Mesenchymal stem cell (in vitro differentiated cells and primary cell): ENCODE measurements at regions not wholly inside any gene's neighbourhood (a gene's known extent, or its start where the extent isn't known, plus 50 kb on each side); places are given as distances from the start of the nearest gene placed in this dataset.

ENCODE experiments used
- DNase-seq: peaks from one replicate; pipeline ENCODE4 v3.0.0-alpha.2; 2013
- H2AFZ ChIP-seq: one replicate; pipeline ENCODE4 v1.6.1; 2013; ENCODE audit warnings: low read depth, mild to moderate bottlenecking, control low read depth, inconsistent platforms, low read length, moderate library complexity
- H2AK5ac ChIP-seq: 2 replicates; pipeline ENCODE4 v1.6.1; 2013; ENCODE audit warnings: low read length, moderate library complexity, mild to moderate bottlenecking, inconsistent platforms; ENCODE audit not compliant: severe bottlenecking
- H2BK120ac ChIP-seq: one replicate; pipeline ENCODE4 v1.6.1; 2013; ENCODE audit warnings: low read depth, mild to moderate bottlenecking, inconsistent platforms, low read length, moderate library complexity
- H2BK12ac ChIP-seq, 2 experiments: one replicate each; pipeline ENCODE4 v1.6.1; 2013; ENCODE audit warnings: inconsistent platforms in 2 of 2, low read length in 2 of 2, mild to moderate bottlenecking in 2 of 2, moderate library complexity in 2 of 2, control low read depth in 1 of 2
- H2BK15ac ChIP-seq: one replicate; pipeline ENCODE4 v1.6.1; 2013; ENCODE audit warnings: mild to moderate bottlenecking, low read depth, inconsistent platforms; ENCODE audit not compliant: poor library complexity, severe bottlenecking
- H2BK5ac ChIP-seq: 2 replicates; pipeline ENCODE4 v1.6.1; 2013; ENCODE audit warnings: low read depth, mild to moderate bottlenecking, low read length, control low read depth, inconsistent platforms; ENCODE audit not compliant: poor library complexity, severe bottlenecking
- H3K14ac ChIP-seq, 2 experiments: one replicate each; pipeline ENCODE4 v1.6.1; 2013; ENCODE audit warnings: inconsistent platforms in 2 of 2, low read length in 2 of 2, control low read depth in 1 of 2, mild to moderate bottlenecking in 1 of 2, moderate library complexity in 1 of 2
- H3K18ac ChIP-seq, 2 experiments: one replicate each; pipeline ENCODE4 v1.6.1; 2013; ENCODE audit warnings: inconsistent platforms in 2 of 2, low read length in 2 of 2, control low read depth in 1 of 2, low read depth in 1 of 2, mild to moderate bottlenecking in 1 of 2
- H3K23ac ChIP-seq, 2 experiments: one replicate each; pipeline ENCODE4 v1.6.1; 2013; ENCODE audit warnings: inconsistent platforms in 2 of 2, low read length in 2 of 2, mild to moderate bottlenecking in 2 of 2, moderate library complexity in 2 of 2, control low read depth in 1 of 2
- H3K27ac ChIP-seq: 2 replicates; pipeline ENCODE4 v1.5.1; 2013; ENCODE audit warnings: mild to moderate bottlenecking, moderate library complexity, low read length, control low read depth, inconsistent platforms; ENCODE audit not compliant: poor library complexity, severe bottlenecking
- H3K27me3 ChIP-seq, 2 experiments: 2 replicates each; pipeline versions ENCODE4 v1.6.1 to v1.7.0; 2013; ENCODE audit warnings: low read length in 2 of 2, mild to moderate bottlenecking in 2 of 2, moderate library complexity in 2 of 2, control low read depth in 1 of 2, inconsistent platforms in 1 of 2; ENCODE audit not compliant: control insufficient read depth in 1 of 2, insufficient read depth in 1 of 2
- H3K36me3 ChIP-seq, 2 experiments: 2 replicates each; pipeline versions ENCODE4 v1.6.1 to v1.7.0; 2013; ENCODE audit warnings: low read length in 2 of 2, control low read depth in 1 of 2, inconsistent platforms in 1 of 2, low read depth in 1 of 2, mild to moderate bottlenecking in 1 of 2; ENCODE audit not compliant: insufficient read depth in 2 of 2, control insufficient read depth in 1 of 2
- H3K4ac ChIP-seq, 2 experiments: one replicate each; pipeline ENCODE4 v1.6.1; 2013; ENCODE audit warnings: inconsistent platforms in 2 of 2, low read length in 2 of 2, mild to moderate bottlenecking in 2 of 2, moderate library complexity in 2 of 2, control low read depth in 1 of 2, low read depth in 1 of 2
- H3K4me1 ChIP-seq: 2 replicates; pipeline ENCODE4 v1.6.1; 2013; ENCODE audit warnings: low read depth, low read length, control low read depth; ENCODE audit not compliant: control insufficient read depth, insufficient read depth
- H3K4me2 ChIP-seq: 2 replicates; pipeline ENCODE4 v1.6.1; 2013; ENCODE audit warnings: low read length, mild to moderate bottlenecking, inconsistent platforms; ENCODE audit not compliant: poor library complexity, severe bottlenecking
- H3K4me3 ChIP-seq, 2 experiments: 2 replicates each; pipeline versions ENCODE4 v1.5.1 to v1.7.0; 2013; ENCODE audit warnings: low read length in 2 of 2, mild to moderate bottlenecking in 2 of 2, control low read depth in 1 of 2, low read depth in 1 of 2; ENCODE audit not compliant: insufficient read depth in 1 of 2
- H3K79me1 ChIP-seq: replicated peaks from 2 replicates; pipeline ENCODE4 v1.6.1; 2013; ENCODE audit warnings: mild to moderate bottlenecking, control low read depth, low read length, inconsistent platforms; ENCODE audit not compliant: poor library complexity, severe bottlenecking
- H3K9ac ChIP-seq: 2 replicates; pipeline ENCODE4 v1.7.0; 2013; ENCODE audit warnings: mild to moderate bottlenecking, low read length, moderate library complexity
- H3K9me3 ChIP-seq: 2 replicates; pipeline ENCODE4 v1.7.0; 2013; ENCODE audit warnings: mild to moderate bottlenecking, low read length; ENCODE audit not compliant: control insufficient read depth
- H4K8ac ChIP-seq: one replicate; pipeline ENCODE4 v1.6.1; 2013; ENCODE audit warnings: inconsistent platforms, mild to moderate bottlenecking, low read length, moderate library complexity
- H4K91ac ChIP-seq: one replicate; pipeline ENCODE4 v1.6.1; 2013; ENCODE audit warnings: mild to moderate bottlenecking, low read length, inconsistent platforms
- WGBS: methylation state at CpG from one replicate; pipeline ENCODE4 v1.1.7; 2013; ENCODE audit warnings: mixed read lengths; 5-methylcytosine and 5-hydroxymethylcytosine counted together

GRCh38 chr14:94707494-94707893, 62.4 kb downstream of the GSC start:
- H3K36me3 ChIP-seq, result no peaks in the 10 kb centered on the region
- H2BK5ac ChIP-seq, result no peak overlapping the region
- H3K27me3 ChIP-seq, result peaks cover 24 to 51% of the 10 kb centered on the region in 2 experiments
- no peak for DNase-seq
- H3K9me3 ChIP-seq, result no peaks in the 10 kb centered on the region
- no peak overlapping the region for H3K23ac ChIP-seq
- H4K8ac ChIP-seq, result no peak overlapping the region
- no peak overlapping the region for H4K91ac ChIP-seq
- no peak overlapping the region for H3K14ac ChIP-seq
- no peak overlapping the region for H2AFZ ChIP-seq
- no peak overlapping the region for H3K27ac ChIP-seq
- H3K4ac ChIP-seq, result no peak overlapping the region
- H3K18ac ChIP-seq, result no peak overlapping the region
- H3K9ac ChIP-seq, result no peak overlapping the region
- H2AK5ac ChIP-seq, result no peak overlapping the region
- WGBS, result 29% methylated on average over 4 of the region's 4 CpGs
- no peak overlapping the region for H2BK120ac ChIP-seq
- no peak overlapping the region for H3K4me2 ChIP-seq
- H3K4me3 ChIP-seq, result no peak overlapping the region
- H2BK15ac ChIP-seq, result no peak overlapping the region
- no peak overlapping the region for H2BK12ac ChIP-seq
- no peaks in the 10 kb centered on the region for H3K4me1 ChIP-seq
- no peaks in the 10 kb centered on the region for H3K79me1 ChIP-seq

DNA sequence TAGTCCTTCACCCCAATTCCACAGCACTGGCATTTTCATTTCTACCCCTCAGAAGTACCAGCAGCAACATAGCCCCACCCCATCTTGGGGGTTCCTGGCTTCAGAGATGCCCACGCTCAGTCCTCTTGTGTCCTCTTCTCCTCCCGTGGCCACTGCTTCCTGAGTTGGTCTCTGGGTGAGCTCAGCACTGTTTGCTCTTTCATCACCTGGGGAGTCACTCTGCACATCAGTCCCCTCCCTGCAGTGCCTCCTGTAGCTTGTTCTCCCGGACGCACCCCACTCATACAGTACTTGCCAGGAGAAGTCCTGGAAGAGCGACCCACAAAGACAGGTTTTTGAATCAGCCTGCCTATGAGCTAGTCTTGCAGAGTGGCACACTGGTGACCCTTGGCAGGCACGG, 63.8 kb downstream of the GSC start:
- Histone ChIP-seq H2BK5ac (no peak overlapping the region), H3K14ac (no peak overlapping the region), H3K23ac (no peak overlapping the region), H4K91ac (no peak overlapping the region), H2BK15ac (no peak overlapping the region), H3K9me3 (no peaks in the 10 kb centered on the region), H3K27ac (no peak overlapping the region), H3K4me2 (no peak overlapping the region), H2BK120ac (no peak overlapping the region), H3K4me3 (no peak overlapping the region), H2AK5ac (no peak overlapping the region), H4K8ac (no peak overlapping the region), H2AFZ (no peak overlapping the region), H3K27me3 (peaks cover 18 to 40% of the 10 kb centered on the region in 2 experiments), H3K4ac (no peak overlapping the region), H3K79me1 (no peaks in the 10 kb centered on the region), H2BK12ac (no peak overlapping the region), H3K18ac (no peak overlapping the region), H3K4me1 (no peaks in the 10 kb centered on the region), H3K36me3 (no peaks in the 10 kb centered on the region), H3K9ac (no peak overlapping the region)
- no peak for DNase-seq
- WGBS, result 83% methylated on average over 6 of the region's 6 CpGs

- no peak overlapping the region for H3K27ac ChIP-seq
- no peak overlapping the region for H4K91ac ChIP-seq
- H2BK5ac ChIP-seq, result no peak overlapping the region
- H3K4me3 ChIP-seq, result no peak overlapping the region
- H3K79me1 ChIP-seq, result no peaks in the 10 kb centered on the region
- no peak overlapping the region for H2AFZ ChIP-seq
- H2BK120ac ChIP-seq, result no peak overlapping the region
- H3K27me3 ChIP-seq, result peaks cover 12 to 47% of the 10 kb centered on the region in 2 experiments
- no peak overlapping the region for H3K4ac ChIP-seq
- no peaks in the 10 kb centered on the region for H3K9me3 ChIP-seq
- WGBS, result 100% methylated on average over 1 of the region's 2 CpGs
- no peak overlapping the region for H2BK15ac ChIP-seq
- H3K4me1 ChIP-seq, result peaks cover 2% of the 10 kb centered on the region
- H3K23ac ChIP-seq, result no peak overlapping the region
- no peak for DNase-seq
- no peak overlapping the region for H4K8ac ChIP-seq
- no peaks in the 10 kb centered on the region for H3K36me3 ChIP-seq
- no peak overlapping the region for H3K4me2 ChIP-seq
- no peak overlapping the region for H2AK5ac ChIP-seq
- no peak overlapping the region for H3K18ac ChIP-seq
- H2BK12ac ChIP-seq, result no peak overlapping the region
- H3K9ac ChIP-seq, result no peak overlapping the region
- H3K14ac ChIP-seq, result no peak overlapping the region
These were observed 67.3 kb downstream of the GSC start for GRCh38 chr14:94702629-94703028.

DNA sequence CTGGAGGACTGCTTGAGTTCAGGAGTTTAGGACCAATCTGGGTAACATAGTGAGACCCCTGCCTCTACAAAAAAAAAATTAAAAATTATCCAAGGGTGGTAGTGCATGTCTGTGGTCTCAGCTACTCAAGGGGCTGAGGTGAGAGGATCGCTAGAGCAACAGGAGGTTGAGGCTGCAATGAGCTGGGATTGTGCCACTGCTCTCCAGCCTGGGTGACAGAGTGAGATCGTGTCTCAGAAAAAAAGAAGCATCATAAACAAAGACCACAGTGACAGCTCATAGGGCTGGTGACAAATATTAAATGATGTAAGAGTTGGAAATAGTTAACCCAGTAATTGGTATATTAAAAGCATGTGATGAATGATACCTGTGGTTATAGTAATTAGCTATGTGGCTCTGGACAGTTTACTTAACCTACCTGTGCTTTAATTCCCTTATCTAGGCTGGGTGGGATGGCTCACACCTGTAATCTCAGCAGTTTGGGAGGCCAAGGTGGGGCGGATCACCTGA, 68.0 kb downstream of the GSC start:
- Histone ChIP-seq H3K23ac (no peak overlapping the region), H3K4me3 (no peak overlapping the region), H4K8ac (no peak overlapping the region), H3K14ac (no peak overlapping the region), H2BK5ac (no peak overlapping the region), H3K79me1 (no peaks in the 10 kb centered on the region), H2AFZ (no peak overlapping the region), H3K18ac (no peak overlapping the region), H3K9me3 (no peaks in the 10 kb centered on the region), H2BK12ac (no peak overlapping the region), H3K4me1 (peaks cover 4% of the 10 kb centered on the region), H2BK15ac (no peak overlapping the region), H3K4ac (no peak overlapping the region), H2BK120ac (no peak overlapping the region), H3K4me2 (no peak overlapping the region), H3K27ac (no peak overlapping the region), H3K9ac (no peak overlapping the region), H4K91ac (no peak overlapping the region), H3K27me3 (peaks cover 5 to 44% of the 10 kb centered on the region in 2 experiments), H2AK5ac (no peak overlapping the region), H3K36me3 (no peaks in the 10 kb centered on the region)
- DNase-seq, result no peak
- WGBS, result 86% methylated on average over 2 of the region's 3 CpGs
